NCI-H446 (cell line): ENCODE measurements at regions not wholly inside any gene's neighbourhood (a gene's known extent, or its start where the extent isn't known, plus 50 kb on each side); places are given as distances from the start of the nearest gene placed in this dataset.

ENCODE experiments used
- DNase-seq, 2 experiments: peaks; one replicate each; lab custom pipeline; 2025; lab: John Stamatoyannopoulos, UW

DNA sequence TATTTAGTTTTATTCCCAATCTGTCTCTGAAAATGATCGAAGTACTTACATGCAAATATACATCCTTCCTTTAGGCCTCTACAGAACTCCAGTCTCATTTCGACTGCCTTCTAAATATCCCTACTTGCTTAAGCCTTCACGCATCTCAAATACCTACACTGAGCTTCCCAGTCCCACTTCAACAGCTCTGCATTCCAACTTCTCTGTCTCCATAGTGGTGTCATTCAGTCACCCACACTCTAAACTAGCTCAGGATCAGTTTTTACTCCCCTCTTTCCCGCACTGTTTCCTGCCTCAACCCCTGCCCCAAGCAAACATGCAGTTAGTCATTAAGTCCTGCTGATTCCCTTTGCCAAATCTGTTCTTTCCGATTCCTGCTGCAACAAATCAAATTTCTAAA is 91.8 kb upstream of the PREP start:
- DNase-seq, result no peak

GRCh38 chr6:105493736-105494135 is 90.9 kb upstream of the PREP start:
- DNase-seq, result no peak

GRCh38 chr6:105492706-105493673 is 90.1 kb upstream of the PREP start:
- no peak for DNase-seq

DNA sequence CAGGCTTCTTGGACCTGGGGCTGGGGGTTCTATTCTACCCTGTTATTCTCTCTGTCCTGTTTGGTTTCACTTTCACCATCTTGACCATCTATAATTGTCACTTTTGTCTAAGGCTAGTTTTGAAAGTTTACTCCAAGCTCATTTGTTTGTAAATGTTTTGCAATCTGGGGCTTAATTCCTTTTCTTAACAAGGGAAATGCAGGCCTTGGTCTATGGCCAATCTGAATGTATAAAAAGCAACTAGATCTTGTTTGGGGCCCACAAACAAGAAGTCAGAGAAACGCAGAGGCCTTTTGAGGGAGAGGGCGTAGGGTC is 86.3 kb upstream of the PREP start:
- no peak for DNase-seq

DNA sequence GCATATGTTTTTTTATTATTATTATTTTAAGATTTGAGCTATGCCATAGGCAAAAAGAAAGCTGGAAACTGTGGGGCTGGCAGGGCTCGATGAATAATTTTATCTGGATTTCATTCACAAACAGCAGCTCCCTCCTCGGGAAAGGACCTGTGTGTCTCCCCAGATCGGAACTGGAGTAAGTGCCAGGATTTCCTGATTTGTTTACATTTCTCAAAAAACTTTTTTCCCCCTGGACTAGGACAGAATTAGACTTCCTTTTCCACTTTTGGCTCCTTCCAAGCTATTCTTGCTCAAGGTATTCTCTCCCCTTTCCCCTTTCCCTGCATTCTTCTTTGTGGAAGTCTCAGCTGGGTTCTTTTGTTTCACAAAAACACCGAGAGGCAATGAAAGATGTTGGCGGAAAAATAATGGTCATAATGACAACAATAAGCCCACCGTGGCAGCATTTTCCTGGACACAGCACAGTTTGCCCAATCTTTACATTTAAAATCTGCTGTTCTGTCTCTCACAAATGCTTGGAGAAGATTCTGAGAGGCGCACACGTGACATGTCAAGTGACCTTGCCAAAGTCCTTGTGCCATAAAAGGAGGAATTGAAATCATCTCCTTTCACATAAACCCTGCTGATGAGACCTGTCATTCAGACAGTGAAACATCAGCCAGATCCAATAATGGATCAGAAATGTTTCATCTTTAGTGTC is 85.8 kb upstream of the PREP start:
- no peak for DNase-seq

DNA sequence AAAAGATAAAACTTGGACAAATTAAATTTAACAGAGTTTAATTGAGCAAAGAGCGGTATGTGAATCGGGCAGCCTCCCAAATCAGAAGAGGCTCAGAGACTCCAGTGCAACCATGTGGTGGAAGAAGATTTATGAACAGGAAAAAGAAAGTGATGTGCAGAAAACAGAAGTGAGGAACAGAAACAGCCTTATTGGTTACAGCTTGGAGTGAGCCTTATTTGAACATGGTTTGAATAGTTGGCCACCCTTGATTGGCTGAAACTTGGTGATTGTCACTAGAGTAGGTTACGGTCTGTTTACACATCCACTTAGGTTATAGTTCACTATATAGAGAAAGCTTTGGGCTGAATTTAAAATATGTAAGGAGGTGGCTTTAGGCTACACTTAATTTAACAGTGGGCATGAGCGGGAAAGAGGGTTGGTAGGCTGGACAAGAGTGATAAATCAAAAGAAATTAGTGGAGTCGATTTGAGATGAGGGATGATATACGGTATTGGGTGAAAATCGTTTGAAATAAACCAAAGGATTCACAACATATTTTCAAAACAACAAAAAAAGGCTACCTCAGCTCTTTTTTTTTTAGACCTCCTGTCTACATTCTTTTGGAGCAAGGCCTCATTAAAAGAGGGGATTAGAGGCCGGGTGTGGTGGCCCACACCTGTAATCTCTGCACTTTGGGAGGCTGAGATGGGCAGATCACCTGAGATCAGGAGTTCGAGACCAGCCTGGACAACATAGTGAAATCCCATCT is 84.3 kb upstream of the PREP start:
- DNase-seq, result no peak

DNA sequence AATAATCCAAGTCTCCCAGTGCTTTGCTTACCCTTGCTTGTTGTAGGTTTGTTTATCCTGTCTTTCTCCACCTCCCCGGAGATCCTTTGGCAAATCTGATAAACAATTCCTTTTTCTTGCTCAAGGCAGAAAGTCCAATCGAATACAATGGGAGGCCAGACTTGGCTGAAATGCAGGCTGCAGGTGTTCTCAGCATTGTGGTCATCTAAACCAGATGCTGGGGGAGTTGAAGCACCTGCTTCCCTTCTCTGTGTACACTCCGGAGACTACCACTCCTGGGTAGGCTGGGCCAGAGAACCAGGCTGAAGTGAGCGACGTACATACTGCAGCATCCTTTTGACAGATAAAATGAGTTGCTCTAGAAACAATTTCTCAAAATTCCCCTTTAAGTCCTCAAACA is 82.6 kb upstream of the PREP start:
- no peak for DNase-seq

- peak; percentile 17 to 41 for DNase-seq
Observed at GRCh38 chr6:105484238-105485161, 81.6 kb upstream of the PREP start.

DNA sequence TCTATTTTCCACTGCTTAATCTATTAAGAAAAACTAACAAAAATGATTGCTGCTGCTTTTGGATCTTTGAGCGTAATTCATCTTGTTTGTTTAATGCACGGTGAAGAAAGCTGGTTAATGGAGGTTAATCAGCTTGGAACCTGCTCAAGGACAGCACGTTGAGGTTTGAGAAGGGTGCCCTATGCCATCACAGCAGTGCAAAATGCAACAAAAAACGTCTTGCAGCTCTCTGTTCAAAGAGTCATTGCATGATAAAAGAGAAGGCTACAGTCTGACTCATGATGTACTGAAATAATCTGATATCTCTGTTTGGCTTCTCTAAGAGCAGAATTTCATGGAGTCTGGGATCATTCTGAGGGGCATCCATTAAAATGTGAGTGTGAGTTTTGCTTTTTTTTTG is 80.6 kb upstream of the PREP start:
- no peak for DNase-seq

DNA sequence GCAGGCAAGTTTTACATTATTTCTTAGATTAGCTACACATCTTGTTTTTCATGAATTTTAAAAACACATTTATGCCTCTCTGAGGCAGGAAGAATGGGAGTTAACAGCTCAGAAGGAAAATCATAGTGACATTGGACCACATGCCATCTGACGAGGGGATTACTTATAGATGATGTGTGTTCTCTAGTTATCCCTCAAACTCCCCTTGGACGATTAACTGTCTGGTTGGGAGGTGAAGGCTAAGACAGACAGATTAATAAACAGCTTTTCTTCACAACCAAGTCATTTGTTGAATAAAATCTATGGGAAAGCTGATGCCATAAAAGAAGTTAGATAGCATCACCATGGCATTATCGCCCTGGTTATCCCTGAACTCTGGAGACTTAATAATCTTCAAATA is 80.0 kb upstream of the PREP start:
- no peak for DNase-seq

DNA sequence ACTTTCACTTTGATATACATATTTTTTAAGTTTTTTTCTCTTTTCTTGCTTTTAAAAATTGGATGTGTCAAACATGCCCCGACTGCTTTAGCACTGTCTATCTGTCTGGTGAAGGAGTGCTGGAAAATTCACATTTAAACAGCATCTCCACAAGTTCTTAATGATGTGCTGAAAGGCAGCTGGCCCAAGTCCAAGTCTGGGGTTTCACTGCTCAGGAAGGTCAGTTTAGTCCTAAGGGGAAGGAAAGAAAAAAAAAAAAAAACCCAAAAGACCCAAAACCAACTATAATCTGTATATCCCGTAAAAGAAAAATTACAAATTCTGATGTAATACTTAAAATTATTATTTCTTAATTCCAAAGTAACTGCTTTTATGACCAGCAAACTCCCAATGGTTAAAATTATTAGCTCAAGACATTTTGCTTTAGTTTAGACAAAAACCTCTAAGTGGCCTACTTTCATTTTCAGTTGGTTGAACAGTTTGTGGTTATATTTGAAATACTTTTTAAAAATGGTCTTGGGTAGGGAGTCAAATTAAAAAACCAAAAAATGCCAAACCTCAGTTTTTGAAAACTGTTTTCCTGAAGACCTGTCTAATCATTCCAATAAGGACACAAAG is 79.5 kb upstream of the PREP start:
- DNase-seq, result peak in 1 of 2 experiments; percentile 47

GRCh38 chr6:105476978-105477377 is 74.1 kb upstream of the PREP start:
- DNase-seq, result no peak

DNA sequence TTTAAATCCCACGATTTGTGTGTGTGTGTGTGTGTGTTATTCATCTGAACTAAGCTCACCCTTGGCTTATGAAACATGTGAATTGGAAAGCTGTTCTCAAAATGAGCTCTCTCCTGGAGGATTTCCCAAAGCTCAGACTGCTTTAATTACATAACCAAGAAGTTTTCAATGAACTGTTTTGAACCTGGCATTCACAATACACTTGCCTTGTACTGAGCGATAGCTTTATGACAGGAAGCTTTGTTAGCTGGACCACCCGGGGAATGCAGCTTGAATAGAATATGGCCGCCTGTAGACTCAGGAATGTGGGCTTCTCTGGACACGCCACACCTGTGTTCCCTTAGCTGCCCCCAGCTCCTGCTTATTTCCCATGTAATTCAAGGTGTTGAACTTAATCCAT is 71.4 kb upstream of the PREP start:
- DNase-seq, result no peak

GRCh38 chr6:105469946-105470345 is 67.1 kb upstream of the PREP start:
- no peak for DNase-seq

GRCh38 chr6:105468850-105469249 is 66.0 kb upstream of the PREP start:
- no peak for DNase-seq

GRCh38 chr6:105460860-105461259 is 58.0 kb upstream of the PREP start:
- no peak for DNase-seq

GRCh38 chr6:105459864-105460263 is 57.0 kb upstream of the PREP start:
- no peak for DNase-seq

GRCh38 chr6:105459049-105459448 is 56.2 kb upstream of the PREP start:
- no peak for DNase-seq

- DNase-seq, result no peak
Observed at GRCh38 chr6:105458551-105458950, 55.7 kb upstream of the PREP start.

DNA sequence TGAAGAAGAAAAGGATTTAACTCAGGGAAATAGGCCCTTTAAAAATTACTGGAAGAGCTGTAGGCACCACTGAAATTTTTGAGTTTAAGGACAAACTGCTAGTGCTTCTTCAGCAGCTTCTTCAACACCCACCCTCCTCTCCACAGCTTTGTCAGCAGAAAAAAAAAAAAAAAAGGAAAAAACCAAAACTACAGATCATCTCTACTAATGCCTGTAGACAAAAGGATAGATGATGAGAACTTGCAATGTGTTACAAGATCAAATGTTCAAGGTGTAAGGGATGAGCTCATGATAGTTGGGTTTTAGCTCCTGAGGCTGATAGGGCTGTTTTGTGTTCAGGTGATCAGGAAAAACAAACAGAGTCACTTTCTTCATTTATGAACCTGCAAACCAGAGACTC is 55.2 kb upstream of the PREP start:
- DNase-seq, result no peak

GRCh38 chr6:105453968-105454367 is 51.1 kb upstream of the PREP start:
- no peak for DNase-seq
